RWPE2 (cell line): ENCODE measurements at regions not wholly inside any gene's neighbourhood (a gene's known extent, or its start where the extent isn't known, plus 50 kb on each side); places are given as distances from the start of the nearest gene placed in this dataset.

ENCODE experiments used
- ATAC-seq: fragments of 200-7000 bp; cut with Tn5 transposase; 3 replicates; pipeline ENCODE4 v1.9.1; 2021; ENCODE audit warnings: low read depth
- DNase-seq: peaks from one replicate; pipeline ENCODE4 v3.0.0-alpha.2; 2020; ENCODE audit warnings: low spot score
- H3K27ac ChIP-seq: fragments of 450-650 bp; 2 replicates; pipeline ENCODE4 v1.5.1; 2017; ENCODE audit warnings: mild to moderate bottlenecking; ENCODE audit not compliant: poor library complexity, severe bottlenecking
- H3K27me3 ChIP-seq: fragments of 250-450 bp; sonication (Bioruptor Pico); 2 replicates; pipeline ENCODE4 v1.5.1; 2021; ENCODE audit warnings: mild to moderate bottlenecking, moderate library complexity; ENCODE audit not compliant: insufficient read depth, poor library complexity, severe bottlenecking
- H3K36me3 ChIP-seq: fragments of 250-450 bp; sonication (Bioruptor Pico); 2 replicates; pipeline ENCODE4 v1.5.1; 2020; ENCODE audit warnings: low read depth, mild to moderate bottlenecking, moderate library complexity
- H3K4me1 ChIP-seq: fragments of 250-450 bp; sonication (Bioruptor Pico); 2 replicates; pipeline ENCODE4 v1.5.1; 2021; ENCODE audit warnings: mild to moderate bottlenecking, moderate library complexity; ENCODE audit not compliant: insufficient read depth, poor library complexity, severe bottlenecking
- H3K4me3 ChIP-seq: fragments of 250-450 bp; sonication (Bioruptor Pico); 2 replicates; pipeline ENCODE4 v1.5.1; 2021; ENCODE audit warnings: mild to moderate bottlenecking, moderate library complexity; ENCODE audit not compliant: severe bottlenecking
- H3K9me3 ChIP-seq: fragments of 250-450 bp; sonication (Bioruptor Pico); 2 replicates; pipeline ENCODE4 v1.5.1; 2021; ENCODE audit warnings: mild to moderate bottlenecking, moderate library complexity; ENCODE audit not compliant: severe bottlenecking
- TF ChIP-seq, protein P1 (sequence below): fragments of 450-650 bp; IDR thresholded peaks from one replicate; pipeline ENCODE4 v1.5.1; 2017; ENCODE audit warnings: mild to moderate bottlenecking, moderate library complexity; ENCODE audit not compliant: poor library complexity, severe bottlenecking

DNA sequence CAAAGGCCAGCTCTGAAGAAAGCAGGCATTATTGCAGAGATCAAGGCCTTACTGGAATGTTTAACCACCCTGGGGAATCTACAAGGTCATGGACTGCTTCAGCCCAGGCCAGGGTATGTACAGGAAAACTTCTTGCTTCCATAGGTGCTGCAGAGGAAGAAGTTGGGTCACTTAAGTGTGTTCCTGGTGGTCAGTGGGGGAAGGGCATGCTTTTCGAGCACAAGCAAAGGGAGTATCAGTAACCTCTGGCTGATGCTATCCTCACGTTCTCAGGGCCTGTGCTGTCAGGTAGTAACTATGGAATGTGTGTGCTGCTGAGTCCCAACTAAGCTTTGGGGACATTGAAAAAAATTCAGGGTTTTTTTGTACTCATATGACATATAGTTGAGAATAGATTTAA lies 234.0 kb upstream of the SP4 start:
- TF ChIP-seq, protein P1, sequence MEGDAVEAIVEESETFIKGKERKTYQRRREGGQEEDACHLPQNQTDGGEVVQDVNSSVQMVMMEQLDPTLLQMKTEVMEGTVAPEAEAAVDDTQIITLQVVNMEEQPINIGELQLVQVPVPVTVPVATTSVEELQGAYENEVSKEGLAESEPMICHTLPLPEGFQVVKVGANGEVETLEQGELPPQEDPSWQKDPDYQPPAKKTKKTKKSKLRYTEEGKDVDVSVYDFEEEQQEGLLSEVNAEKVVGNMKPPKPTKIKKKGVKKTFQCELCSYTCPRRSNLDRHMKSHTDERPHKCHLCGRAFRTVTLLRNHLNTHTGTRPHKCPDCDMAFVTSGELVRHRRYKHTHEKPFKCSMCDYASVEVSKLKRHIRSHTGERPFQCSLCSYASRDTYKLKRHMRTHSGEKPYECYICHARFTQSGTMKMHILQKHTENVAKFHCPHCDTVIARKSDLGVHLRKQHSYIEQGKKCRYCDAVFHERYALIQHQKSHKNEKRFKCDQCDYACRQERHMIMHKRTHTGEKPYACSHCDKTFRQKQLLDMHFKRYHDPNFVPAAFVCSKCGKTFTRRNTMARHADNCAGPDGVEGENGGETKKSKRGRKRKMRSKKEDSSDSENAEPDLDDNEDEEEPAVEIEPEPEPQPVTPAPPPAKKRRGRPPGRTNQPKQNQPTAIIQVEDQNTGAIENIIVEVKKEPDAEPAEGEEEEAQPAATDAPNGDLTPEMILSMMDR, result no peak
- Histone ChIP-seq H3K4me1 (no peaks in the 10 kb centered on the region), H3K4me3 (no peak overlapping the region), H3K27ac (no peak overlapping the region), H3K27me3 (no peaks in the 10 kb centered on the region), H3K36me3 (no peaks in the 10 kb centered on the region), H3K9me3 (no peaks in the 10 kb centered on the region)
- ATAC-seq (no peak), DNase-seq (no peak)

DNA sequence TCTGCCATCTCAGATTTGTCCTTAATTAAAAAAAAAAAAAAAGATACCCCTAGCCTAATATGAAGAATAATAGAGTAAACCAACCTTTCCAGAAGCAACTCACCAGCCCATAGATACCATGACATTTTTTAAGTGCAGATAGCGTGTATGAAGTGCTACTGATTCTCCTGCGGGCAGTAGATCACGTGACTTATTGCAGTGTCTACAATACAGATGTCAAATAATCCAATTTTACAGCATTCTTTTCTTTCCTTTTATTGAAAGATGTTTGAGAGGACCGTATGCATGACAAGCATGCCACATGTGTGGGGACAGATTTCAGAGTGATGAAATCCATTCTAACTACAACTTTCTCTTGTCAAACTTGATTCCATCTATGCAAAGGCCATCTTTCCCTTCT lies 232.9 kb upstream of the SP4 start:
- Histone ChIP-seq H3K27me3 (no peaks in the 10 kb centered on the region), H3K36me3 (no peaks in the 10 kb centered on the region), H3K9me3 (no peaks in the 10 kb centered on the region), H3K27ac (no peak overlapping the region), H3K4me3 (no peak overlapping the region), H3K4me1 (no peaks in the 10 kb centered on the region)
- TF ChIP-seq, protein P1, result no peak
- no peak for ATAC-seq
- no peak for DNase-seq

DNA sequence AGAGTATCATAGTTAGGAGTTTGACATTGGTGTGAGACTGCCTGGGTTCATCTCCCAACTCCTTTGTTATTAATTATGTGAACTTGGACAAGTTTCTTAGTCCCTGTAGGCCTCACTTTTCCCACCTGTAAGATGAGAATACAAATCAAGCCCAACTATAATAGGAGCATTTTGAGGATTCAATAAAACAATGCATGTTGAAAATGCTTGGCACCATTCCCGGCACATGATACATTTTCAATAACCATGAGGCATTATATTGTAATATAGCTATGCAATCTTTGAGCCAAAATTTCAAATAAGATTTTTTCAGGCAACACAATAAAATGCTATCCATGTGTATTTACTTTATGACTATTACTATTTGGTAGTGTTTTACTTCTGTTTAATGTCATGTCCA lies 229.0 kb upstream of the SP4 start:
- no peak for ATAC-seq
- no peaks in the 10 kb centered on the region for H3K4me1 ChIP-seq
- no peaks in the 10 kb centered on the region for H3K9me3 ChIP-seq
- no peaks in the 10 kb centered on the region for H3K27me3 ChIP-seq
- TF ChIP-seq, protein P1, result no peak
- no peak for DNase-seq
- no peak overlapping the region for H3K27ac ChIP-seq
- H3K36me3 ChIP-seq, result no peaks in the 10 kb centered on the region
- no peak overlapping the region for H3K4me3 ChIP-seq

DNA sequence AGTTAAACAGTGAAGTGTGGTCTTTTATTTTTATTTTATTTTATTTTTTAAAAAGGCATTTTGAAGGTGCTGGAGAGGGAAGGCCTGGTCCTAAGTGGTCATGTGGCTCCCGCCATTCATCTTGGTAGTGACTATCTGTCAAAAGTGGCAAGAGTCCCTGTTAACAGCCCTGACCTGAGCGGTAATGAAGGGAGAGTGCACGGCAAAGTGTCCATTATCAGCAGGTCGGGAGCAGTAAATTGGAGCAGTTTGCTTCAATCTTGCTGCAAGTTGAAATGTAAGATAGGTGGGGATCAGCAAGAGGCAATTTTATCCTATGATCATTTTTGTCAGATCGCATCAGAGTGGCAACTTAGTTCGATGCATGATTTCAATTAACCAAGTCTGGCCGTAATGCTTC lies 227.4 kb upstream of the SP4 start:
- Histone ChIP-seq H3K9me3 (no peaks in the 10 kb centered on the region), H3K4me3 (no peak overlapping the region)

DNA sequence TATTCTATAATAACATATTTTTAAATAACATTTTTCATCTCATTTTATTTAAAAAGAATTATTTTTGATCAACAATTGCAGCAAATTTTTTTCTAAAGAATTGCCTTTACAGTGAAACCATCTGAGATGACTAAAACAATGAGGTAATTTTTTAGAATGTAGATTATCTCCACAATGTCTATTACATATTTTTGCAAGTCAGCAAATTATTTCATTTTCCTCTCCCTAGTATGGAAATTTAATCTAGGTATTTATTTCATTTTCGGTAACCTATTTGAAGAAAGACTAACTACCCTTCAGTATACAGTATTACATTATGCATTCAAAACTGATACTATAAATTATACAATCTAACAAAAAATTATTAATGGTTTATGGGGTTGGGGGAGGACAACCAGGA lies 213.2 kb upstream of the SP4 start:
- ATAC-seq (no peak), DNase-seq (no peak)
- Histone ChIP-seq H3K9me3 (no peaks in the 10 kb centered on the region), H3K27me3 (no peaks in the 10 kb centered on the region), H3K4me3 (no peak overlapping the region), H3K4me1 (no peaks in the 10 kb centered on the region), H3K27ac (no peak overlapping the region), H3K36me3 (no peaks in the 10 kb centered on the region)
- TF ChIP-seq, protein P1, result no peak

More for the DNA sequence above, 227.4 kb upstream of the SP4 start:
- TF ChIP-seq, protein P1, result no peak
- DNase-seq, result no peak
- no peak for ATAC-seq
- Histone ChIP-seq H3K27me3 (no peaks in the 10 kb centered on the region), H3K27ac (no peak overlapping the region), H3K36me3 (no peaks in the 10 kb centered on the region), H3K4me1 (no peaks in the 10 kb centered on the region)
